GM18498 (cell line): ENCODE measurements at regions not wholly inside any gene's neighbourhood (a gene's known extent, or its start where the extent isn't known, plus 50 kb on each side); places are given as distances from the start of the nearest gene placed in this dataset.

ENCODE experiments used
- ATAC-seq: cut with Tn5 transposase; IDR thresholded peaks from one replicate; pipeline ENCODE4 v1.9.1; 2021; ENCODE audit warnings: mild to moderate bottlenecking, moderate library complexity; ENCODE audit not compliant: unreplicated experiment

DNA sequence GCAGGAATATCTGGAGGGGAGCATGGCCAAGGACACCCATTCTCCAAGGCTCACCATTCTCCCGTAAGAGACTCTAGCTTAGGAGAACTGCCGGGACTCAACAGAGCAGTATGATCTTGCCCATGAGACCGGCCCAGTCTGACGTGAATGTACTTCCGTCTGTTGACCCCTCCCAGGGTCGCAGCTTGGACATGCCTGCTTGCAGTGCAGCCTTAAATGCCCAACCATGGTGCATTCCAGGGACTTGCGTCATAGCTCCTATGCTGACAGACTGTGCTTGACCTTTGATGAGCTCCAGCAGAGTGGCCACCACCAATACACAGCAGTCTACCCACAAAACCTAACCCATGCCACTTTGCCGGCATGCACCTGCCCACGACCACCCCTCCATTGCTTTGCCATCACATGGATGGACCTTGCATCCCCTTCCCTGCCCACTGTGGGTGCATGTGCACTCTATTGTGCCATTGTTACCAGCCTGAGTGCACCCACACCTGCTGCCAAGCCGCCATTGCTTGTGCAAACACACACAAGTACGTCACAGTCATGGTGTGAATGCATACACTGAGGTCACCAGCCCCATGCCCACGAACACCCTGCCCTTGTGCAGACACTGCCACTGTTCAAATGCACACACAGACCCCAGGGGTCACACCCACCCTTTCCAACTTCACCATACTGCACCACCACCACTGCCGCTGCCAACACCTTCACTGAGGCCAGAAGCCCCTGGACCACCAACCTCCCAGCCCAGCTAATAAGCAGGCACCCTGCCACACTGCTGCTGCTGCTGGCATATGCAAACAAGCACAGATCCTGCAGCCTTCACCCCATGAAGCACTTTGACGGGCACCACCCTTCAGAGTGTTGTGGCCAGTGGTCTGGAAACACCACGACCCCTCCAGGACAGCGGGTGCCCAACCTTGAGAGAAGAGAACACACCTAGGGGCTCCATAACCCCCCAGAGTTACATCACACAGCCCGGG, 1141.3 kb downstream of the BRINP3 start:
- ATAC-seq, result no peak

GRCh38 chr1:189349607-189350006, 1128.1 kb downstream of the BRINP3 start:
- no peak for ATAC-seq

- no peak for ATAC-seq
Measured at GRCh38 chr1:189350983-189351616, 1126.6 kb downstream of the BRINP3 start.

DNA sequence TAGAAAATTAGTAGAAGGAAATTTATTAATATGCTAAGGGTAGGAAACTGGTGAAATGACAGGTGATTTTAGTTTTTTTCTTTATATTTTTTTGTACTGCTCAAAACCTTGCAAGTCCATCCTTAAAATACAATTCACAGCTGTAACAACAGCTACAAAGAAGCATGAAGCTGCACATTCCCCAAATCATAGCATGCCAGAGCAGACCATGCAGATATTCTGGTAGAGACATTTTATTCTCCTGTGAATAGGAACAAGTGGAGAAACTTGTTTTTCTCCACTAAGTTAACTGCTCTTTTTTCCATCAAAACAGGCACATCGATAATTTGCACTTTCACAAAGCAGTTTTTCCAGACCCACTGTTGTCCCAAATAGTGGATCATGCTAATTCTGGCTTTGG, 1125.7 kb downstream of the BRINP3 start:
- ATAC-seq, result no peak

DNA sequence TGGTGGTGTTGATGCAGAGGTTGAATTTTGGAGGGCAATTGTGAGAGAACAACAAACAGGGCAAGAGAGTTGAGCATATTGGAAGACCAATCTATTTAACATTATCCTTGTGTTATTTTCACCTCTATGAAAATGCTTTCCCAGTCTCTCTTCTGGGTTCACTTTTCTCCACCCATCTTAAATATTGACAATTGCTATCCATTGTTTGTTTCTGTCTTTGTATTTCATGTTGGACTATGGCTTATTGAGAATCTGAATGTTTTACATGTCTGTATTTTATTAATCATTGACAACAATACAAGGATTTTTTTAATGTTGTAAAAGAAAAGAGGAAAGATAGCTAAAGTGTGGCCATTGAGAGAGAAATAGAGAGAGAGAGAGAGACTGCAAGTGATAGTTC, 1121.5 kb downstream of the BRINP3 start:
- ATAC-seq, result no peak

DNA sequence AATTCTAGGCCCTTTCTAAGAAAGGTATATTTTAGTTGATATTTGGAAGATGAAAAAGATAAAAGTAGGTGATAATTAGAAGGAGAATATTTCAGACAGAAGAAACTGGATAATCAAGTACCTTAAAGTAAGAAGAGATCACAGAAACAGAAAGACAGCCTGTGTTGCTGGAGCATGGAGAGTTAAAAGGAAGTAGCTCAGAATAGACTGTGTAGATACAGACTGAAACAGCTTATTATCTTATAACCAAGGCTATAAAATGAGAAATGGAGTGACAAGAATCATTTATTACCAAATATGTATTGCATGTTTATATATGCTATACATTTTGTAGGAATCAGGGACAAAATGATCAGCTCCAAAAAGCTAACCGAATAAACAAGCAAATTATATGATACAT, 1120.3 kb downstream of the BRINP3 start:
- ATAC-seq, result no peak

DNA sequence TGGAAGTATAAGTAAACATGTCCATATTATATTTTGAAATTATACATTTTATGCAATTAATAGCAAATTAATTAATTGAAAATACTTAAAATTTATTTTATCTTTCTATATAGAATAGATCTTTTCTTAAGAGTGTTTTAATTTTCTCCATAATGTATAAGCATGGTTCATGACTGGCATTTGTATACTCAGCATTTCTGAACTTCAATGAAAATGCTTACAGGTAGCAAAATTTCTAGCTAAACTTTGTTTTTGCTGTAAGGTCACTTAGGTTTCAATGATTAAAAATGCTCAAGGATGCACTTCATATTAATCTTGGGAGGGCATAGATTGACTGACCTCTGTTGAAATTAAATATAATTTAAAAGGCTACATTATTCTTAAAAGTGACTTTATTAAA, 1108.1 kb downstream of the BRINP3 start:
- no peak for ATAC-seq

DNA sequence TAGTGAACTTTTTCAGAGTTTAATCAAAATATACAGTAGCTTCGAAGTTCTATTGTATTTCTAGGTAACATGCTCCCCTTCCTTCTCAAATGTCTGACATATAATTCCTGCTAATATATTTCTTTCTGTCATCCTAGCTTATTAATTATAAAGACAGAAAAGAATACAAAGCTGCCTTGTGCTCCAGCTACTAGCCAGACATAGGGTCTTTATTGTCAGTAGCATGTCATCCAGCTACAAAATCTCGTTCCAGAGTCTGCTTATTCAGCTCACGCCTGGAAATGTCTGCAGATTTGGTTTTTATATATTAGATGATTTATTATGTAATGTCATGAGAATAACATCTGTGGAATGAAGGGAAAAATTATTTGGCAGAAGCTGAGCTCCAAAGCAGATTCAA, 1102.8 kb downstream of the BRINP3 start:
- ATAC-seq, result no peak

DNA sequence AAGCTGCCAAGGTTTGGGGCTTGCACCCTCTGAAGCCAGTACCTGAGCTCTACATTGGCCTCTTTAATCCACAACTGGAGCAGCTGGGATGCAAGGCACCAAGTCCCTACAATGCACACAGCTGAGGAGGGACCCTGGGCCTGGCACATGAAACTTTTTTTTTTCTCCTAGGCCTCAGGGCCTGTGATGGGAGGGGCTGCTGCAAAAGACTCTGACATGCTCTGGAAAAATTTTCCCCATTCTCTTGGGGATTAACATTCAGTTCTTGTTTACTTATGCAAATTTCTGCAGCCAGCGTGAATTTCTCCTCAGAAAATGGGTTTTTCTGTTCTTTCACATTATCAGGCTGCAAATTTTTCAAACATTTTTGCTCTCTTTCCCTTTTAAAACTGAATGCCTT, 1072.2 kb downstream of the BRINP3 start:
- no peak for ATAC-seq

- ATAC-seq, result no peak
Measured at GRCh38 chr1:189409774-189410173, 1067.9 kb downstream of the BRINP3 start.

- ATAC-seq, result no peak
Measured at GRCh38 chr1:189424746-189425331, 1052.8 kb downstream of the BRINP3 start.

- no peak for ATAC-seq
Measured at GRCh38 chr1:189429610-189430009, 1048.1 kb downstream of the BRINP3 start.

GRCh38 chr1:189431447-189431846, 1046.2 kb downstream of the BRINP3 start:
- no peak for ATAC-seq

DNA sequence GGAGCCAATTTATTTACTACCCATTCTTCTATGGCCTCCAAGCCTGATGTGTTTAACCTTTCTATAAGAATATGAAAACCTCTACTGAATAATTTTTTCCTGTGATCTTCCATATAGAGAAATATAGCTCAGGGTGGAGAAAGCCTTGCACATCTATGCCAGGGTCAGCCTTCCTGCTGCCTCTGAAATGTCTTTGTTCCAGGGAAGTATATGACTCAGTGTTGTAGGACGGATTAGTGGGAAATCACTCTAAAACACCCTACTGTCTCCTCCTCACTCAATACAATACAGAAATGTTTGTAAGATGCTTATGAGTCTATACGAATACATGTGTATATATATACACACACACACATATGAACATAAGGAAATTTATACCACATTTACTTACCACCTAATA, 1044.9 kb downstream of the BRINP3 start:
- no peak for ATAC-seq

- ATAC-seq, result no peak
Measured at GRCh38 chr1:189434461-189434860, 1043.2 kb downstream of the BRINP3 start.

- no peak for ATAC-seq
Measured at GRCh38 chr1:189435398-189435797, 1042.3 kb downstream of the BRINP3 start.

DNA sequence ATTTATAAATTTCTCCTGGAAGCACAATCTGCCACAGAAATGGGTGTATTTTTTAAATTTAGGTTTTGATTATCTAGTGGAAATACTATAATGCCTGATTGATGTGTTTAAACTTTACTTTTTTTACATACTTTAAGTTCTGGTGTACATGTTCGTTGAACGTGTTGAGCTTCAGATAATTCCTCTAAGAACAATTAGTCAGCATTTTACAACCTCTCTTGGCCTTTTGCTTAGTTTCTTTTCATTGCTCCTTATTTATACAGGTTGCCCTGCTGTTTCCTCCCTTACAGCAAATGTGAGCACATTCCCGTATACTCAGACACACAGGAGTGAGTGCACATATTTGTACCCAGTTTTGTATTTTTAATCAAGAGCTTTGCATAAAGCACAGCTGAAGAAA, 1038.9 kb downstream of the BRINP3 start:
- no peak for ATAC-seq

- ATAC-seq, result no peak
Measured at GRCh38 chr1:189463166-189463565, 1014.5 kb downstream of the BRINP3 start.

- no peak for ATAC-seq
Measured at GRCh38 chr1:189496768-189497167, 980.9 kb downstream of the BRINP3 start.

GRCh38 chr1:189499736-189500135, 977.9 kb downstream of the BRINP3 start:
- ATAC-seq, result no peak

DNA sequence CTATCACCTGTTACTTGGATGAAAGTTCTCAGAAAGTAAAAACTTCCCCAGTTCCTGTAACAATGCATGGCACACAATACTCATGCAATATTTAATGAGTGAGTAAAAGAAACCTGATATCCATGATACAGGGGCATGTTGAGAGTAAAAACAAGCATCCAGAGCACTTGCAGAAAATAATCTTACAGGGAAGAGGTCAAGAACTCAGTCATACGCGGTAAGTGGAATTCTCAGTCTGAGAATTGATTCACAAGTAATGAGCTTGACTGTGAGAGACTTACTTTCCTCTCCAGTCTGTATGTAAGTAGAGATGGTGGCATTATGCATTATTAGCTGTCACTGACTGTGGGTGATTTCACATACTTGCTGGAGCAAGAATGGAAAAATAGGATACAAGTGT, 976.9 kb downstream of the BRINP3 start:
- ATAC-seq, result no peak

DNA sequence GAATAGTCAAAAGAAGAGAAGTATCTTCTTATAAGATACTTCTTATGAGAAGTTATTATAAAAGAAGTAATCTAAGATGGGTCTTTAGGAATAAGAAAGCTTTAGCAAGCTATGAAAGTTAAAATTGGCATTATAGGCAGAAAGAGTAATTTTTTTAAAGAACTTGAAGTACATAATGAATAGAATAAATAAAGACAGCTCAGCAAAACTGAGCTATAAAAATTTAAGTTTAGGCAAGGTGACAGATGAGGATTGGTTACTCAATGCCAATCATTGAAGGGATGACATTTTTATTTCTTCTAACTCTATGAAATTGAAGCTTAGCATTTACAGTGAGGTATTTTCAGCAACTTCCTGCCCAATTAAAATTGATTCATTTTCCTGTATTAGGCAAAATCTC, 966.8 kb downstream of the BRINP3 start:
- no peak for ATAC-seq
